GM21786 (cell line): ENCODE measurements at regions not wholly inside any gene's neighbourhood (a gene's known extent, or its start where the extent isn't known, plus 50 kb on each side); places are given as distances from the start of the nearest gene placed in this dataset.
"Not testable (repeated sequence)": the region's sequence is repeated elsewhere in the genome, so short reads cannot be mapped to it uniquely, and the experiment has no call there.

ENCODE experiments used
- ATAC-seq: cut with Tn5 transposase; IDR thresholded peaks from one replicate; pipeline ENCODE4 v1.9.1; 2021; ENCODE audit not compliant: unreplicated experiment

DNA sequence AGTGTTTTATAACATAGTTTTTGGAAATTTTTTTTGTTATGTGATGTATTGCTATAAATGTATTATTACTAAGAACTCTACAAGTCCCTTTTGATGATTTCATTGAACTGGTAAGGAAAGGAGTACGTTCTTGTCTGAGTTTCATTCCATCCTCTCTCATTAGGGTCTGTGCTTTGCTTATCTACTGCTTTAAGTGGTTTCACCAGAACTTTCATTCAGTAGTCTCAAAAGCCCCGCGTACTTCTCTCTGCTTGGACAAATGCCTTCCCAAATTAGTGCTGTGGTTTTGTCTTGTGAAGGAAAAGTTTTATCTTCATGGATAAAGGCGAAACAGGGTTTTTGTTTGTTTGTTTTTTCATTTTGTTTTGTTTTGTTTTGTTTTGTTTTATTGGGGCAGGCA, 469.8 kb upstream of the WWC1 start:
- no peak for ATAC-seq

GRCh38 chr5:167822241-167822640, 469.2 kb upstream of the WWC1 start:
- ATAC-seq = no peak

DNA sequence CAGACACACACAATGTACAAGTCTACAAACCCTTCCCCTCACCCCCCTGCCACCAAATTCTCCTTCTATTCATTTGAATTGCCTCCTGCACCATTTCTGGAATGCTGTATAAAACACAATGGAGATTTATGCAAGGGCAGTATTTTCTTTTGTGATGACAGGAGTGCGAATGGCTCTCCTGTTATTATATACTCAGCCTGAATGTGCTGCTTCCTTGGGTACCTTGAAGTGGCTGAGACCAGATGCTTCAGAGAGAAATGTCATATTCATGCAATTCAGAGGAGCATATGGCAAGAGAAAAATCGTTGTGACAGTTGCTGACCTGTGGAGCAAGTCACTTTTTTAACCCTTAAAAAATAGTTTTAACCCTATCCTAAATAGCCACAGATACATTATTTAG, 468.0 kb upstream of the WWC1 start:
- ATAC-seq = no peak

DNA sequence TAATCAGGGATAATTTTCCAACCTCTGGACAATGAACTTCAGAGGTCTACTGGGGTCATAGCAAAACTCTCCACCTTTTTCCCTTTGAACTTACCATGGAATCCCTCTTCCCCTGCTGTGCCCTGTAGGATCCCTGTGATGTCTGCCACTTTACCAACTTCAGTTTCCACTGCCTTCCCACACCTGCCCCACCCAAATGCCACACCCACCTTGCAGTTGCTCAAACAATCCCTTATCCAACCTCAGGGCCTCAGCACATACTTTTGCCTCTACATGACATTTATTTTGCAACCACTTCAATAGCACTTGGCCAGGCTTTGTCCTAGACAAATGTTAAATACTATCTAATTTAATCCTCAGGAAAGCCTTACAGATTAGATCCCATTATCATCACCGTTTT, 463.7 kb upstream of the WWC1 start:
- no peak for ATAC-seq

GRCh38 chr5:167831754-167832504, 459.5 kb upstream of the WWC1 start:
- ATAC-seq = no peak

DNA sequence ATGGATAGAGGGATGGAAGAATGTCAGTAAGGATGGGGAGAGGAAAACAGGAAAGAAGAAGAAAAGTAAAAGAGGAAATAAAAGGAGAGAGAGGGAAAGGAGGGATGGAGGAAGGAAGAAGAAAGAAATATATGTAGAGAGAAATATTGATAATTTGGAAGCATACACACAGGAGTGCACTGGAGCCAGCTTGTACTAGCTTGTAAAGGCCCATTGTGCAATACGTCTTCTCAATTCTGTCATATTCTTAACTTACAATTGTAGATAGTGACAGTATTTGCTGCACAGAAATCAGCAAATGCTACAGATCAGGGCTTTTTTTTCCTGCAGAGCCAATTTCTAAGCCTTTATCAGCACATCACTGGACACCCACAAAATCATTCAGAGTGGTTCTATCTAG, 458.8 kb upstream of the WWC1 start:
- no peak for ATAC-seq

DNA sequence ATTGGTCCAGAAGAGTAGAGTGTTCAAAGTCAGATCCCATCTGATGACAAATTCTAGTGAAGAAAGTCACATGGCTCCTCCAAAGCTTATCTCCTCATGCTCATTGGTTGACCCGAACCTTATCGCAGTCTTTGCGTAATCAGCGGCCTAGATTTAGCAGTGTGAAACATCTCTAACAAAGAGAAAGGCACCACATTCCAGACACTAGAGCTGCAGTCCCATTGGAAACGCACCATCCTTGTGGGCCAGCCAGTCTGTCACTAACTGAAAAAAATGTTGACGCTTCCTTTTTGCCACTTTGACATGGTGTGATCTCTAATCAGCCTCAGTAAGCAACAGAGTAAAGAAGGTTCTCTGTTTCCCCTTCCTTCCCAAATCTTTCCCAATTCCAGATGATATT, 458.0 kb upstream of the WWC1 start:
- no peak for ATAC-seq

DNA sequence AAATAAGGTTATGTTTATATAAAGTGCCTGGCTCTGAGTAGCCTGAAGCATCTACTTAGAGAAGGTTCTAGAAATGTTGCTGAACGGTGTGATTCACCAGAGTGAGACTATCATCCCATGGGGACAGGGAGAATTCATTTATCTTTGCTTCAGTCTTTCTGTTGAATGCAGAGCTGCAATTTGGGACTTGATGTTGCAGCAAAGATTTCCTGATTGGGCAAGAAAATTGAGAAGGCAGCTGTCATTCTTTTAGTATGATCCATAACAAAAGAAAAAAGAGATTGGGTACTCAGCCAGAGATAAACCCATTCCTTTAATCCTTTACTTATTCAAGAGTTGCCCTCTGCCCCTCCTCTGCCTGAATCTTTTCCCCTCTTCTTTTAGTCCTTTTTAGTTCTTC, 456.3 kb upstream of the WWC1 start:
- ATAC-seq = no peak

- ATAC-seq = no peak
Observed at GRCh38 chr5:167837127-167837526, 454.3 kb upstream of the WWC1 start.

DNA sequence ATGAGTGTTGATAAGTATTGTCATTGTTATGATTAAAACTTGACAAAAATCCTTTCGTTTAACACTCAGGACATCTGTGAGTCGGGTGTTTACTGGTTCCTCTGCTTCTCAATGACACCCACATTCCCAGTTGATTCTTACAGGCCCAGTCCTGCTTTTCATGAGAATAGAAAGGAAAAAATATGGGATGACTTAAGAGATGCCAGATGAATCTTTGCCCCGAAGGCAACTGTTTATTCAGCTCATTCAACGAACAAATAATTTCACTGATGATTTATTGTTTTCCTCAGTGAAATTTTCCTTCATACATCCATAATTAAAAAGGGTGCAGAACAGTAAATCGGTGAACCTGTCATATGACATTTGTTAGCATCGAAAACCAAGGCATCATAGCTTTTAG, 452.4 kb upstream of the WWC1 start:
- no peak for ATAC-seq

- ATAC-seq = no peak
Observed at GRCh38 chr5:167840527-167841130, 450.8 kb upstream of the WWC1 start.

GRCh38 chr5:167843881-167844572, 447.4 kb upstream of the WWC1 start:
- no peak for ATAC-seq

- ATAC-seq = no peak
Observed at GRCh38 chr5:167845952-167846351, 445.5 kb upstream of the WWC1 start.

DNA sequence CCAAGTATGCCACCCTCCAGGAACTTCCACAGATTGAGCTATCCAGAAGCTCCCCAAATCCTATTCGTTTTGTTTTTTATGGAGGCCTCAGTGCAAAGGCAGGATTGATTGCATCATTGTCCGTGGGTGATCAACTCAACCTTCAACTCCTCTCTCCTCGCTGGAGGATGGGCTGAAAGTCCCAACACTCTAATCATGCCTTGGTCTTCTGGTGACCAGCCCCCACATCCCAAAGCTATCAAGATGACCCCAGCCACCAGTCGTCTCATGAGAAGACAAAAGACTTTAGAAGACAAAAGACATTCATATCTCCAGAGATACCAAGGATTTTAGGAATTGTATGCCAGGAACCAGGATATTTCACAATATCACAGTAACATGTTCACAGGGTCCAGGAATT, 441.6 kb upstream of the WWC1 start:
- ATAC-seq = no peak

DNA sequence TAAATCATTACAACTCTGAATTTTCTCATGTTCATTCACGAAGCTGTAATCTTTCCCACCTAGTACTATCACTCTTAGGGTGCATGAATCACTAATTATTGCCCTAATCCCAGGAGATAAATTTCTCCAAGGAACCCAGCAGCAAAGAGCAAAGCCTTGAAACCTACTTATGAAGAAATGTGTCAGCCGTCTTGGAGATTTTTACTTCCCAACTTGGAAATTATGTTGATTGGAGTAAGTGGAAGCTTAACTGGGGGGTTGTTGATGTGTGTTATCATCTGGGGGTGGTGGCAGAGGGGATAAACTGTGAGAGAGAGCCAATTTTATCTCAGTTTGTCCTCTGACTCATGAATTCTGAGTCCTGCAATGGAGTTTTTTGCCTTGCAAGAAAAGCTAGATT, 440.5 kb upstream of the WWC1 start:
- no peak for ATAC-seq

GRCh38 chr5:167851416-167851815, 440.0 kb upstream of the WWC1 start:
- ATAC-seq = no peak

DNA sequence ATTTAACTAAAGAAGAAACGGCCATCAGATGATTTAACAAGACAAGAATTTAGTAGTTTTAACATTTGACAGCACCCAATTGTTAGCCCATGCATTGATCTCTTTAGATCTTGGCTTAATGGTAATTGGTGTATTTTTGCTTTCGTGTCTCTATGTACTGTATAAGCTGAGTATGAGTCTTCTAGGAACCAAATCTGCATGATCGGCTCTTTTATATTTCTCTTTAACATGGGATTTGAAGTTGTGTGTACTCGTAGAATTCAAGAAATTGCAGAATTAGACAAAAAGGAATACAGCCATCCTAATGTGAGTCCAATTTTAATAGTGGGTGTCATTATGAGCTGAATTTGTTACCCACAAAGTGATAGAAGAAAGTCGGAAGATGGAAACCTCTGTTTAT, 438.9 kb upstream of the WWC1 start:
- no peak for ATAC-seq

DNA sequence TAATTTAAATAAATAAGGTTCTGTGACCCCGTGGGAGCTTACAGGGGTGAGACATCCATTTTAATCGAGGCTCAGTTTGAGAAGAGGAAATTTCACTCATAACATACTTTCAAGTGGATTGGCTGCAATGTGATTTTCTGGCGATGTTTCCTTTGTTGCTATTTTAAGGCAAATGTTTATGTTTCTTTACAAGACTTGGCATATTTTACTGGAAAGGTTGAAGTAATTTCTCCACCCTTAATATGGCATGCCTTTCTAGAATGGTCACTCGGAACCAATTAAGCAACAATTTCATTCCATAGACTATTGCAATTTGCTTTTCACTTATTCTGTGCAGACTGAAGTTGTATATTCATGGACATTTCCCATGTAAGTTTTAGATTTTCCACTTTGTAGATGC, 438.0 kb upstream of the WWC1 start:
- no peak for ATAC-seq

GRCh38 chr5:167855818-167856217, 435.6 kb upstream of the WWC1 start:
- no peak for ATAC-seq

GRCh38 chr5:167857321-167857720, 434.1 kb upstream of the WWC1 start:
- ATAC-seq = no peak

GRCh38 chr5:167858186-167858855, 433.1 kb upstream of the WWC1 start:
- not testable (repeated sequence) for ATAC-seq
